OCI-LY3 (cell line): ENCODE measurements at regions not wholly inside any gene's neighbourhood (a gene's known extent, or its start where the extent isn't known, plus 50 kb on each side); places are given as distances from the start of the nearest gene placed in this dataset.
"Not testable (repeated sequence)": the region's sequence is repeated elsewhere in the genome, so short reads cannot be mapped to it uniquely, and the experiment has no call there.

ENCODE experiments used
- H2AFZ ChIP-seq: fragments of 200-600, 300-600 bp; shearing (Covaris generic); 2 replicates; pipeline ENCODE4 v1.6.0; 2014; ENCODE audit warnings: antibody characterized with exemption, low read depth, low read length
- H3K27ac ChIP-seq: fragments of 200-600, 300-600 bp; sonication (generic); 2 replicates; pipeline ENCODE4 v1.5.1; 2014; ENCODE audit warnings: mild to moderate bottlenecking, low read length, moderate library complexity, mixed read lengths
- H3K27me3 ChIP-seq: fragments of 200-600, 300-600 bp; sonication (generic); 2 replicates; pipeline ENCODE4 v1.6.1; 2014; ENCODE audit warnings: low read depth, low read length, mixed read lengths
- H3K36me3 ChIP-seq: fragments of 200-600, 300-600 bp; sonication (generic); replicated peaks from 2 replicates; pipeline ENCODE3; 2014; ENCODE audit warnings: low read depth, low read length, mixed read lengths
- H3K4me1 ChIP-seq: fragments of 300-600, 200-600 bp; sonication (generic); 2 replicates; pipeline ENCODE4 v1.6.1; 2014; ENCODE audit warnings: low read length, mixed read lengths
- H3K4me2 ChIP-seq: fragments of 200-600, 300-600 bp; sonication (generic); 2 replicates; pipeline ENCODE4 v1.6.1; 2014; ENCODE audit warnings: low read length, mixed read lengths
- H3K4me3 ChIP-seq: fragments of 300-600, 200-600 bp; sonication (generic); 2 replicates; pipeline ENCODE4 v1.5.1; 2014; ENCODE audit warnings: antibody characterized with exemption, mild to moderate bottlenecking, low read length, moderate library complexity
- H3K79me2 ChIP-seq: fragments of 300-600, 200-600 bp; shearing (Covaris generic); 2 replicates; pipeline ENCODE4 v1.6.1; 2014; ENCODE audit warnings: mild to moderate bottlenecking, low read length, mixed read lengths
- H3K9ac ChIP-seq: fragments of 300-600, 200-600 bp; shearing (Covaris generic); 2 replicates; pipeline ENCODE4 v1.6.0; 2014; ENCODE audit warnings: mild to moderate bottlenecking, low read length, moderate library complexity
- H3K9me3 ChIP-seq: fragments of 200-600, 300-600 bp; shearing (Covaris generic); 2 replicates; pipeline ENCODE4 v1.6.1; 2014; ENCODE audit warnings: low read length, mixed read lengths; ENCODE audit not compliant: insufficient read depth
- H4K20me1 ChIP-seq: fragments of 200-600, 300-600 bp; sonication (generic); 2 replicates; pipeline ENCODE4 v1.6.1; 2016; ENCODE audit warnings: low read length, mixed read lengths; ENCODE audit not compliant: insufficient read depth
- EZH2phosphoT487 ChIP-seq: fragments of 200-600 bp; shearing (Covaris generic); IDR thresholded peaks from 2 replicates; pipeline ENCODE4 v1.6.1; 2018; ENCODE audit warnings: antibody characterized with exemption, mixed run types, low read depth
- TF ChIP-seq, protein P1 (sequence below): fragments of 200-600, 300-600 bp; sonication (generic); IDR thresholded peaks from 2 replicates; pipeline ENCODE4 v1.5.1; 2014; ENCODE audit warnings: antibody characterized with exemption, low read length, low read depth

DNA sequence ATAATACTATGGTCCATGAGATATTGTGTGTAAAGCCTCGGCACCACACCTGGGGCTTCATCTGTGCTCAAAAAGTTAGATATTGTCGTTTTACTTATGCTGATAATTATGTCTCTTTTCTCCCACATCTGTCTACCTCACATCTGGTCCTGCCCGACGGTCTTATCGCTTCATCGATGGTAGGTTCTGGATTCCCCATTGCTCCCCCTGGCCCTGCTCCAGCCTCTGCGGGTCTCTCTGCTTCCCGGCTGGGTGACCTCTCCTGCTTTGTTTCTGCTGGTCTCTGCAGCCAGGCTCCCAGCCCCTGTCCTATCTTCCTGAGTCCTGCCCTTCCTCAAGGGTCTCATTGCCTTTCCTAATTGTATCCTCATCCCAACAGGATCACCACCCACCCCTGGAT lies 294.2 kb downstream of the NDUFA10 start:
- Histone ChIP-seq H2AFZ (no peak overlapping the region), H4K20me1 (no peaks in the 10 kb centered on the region), H3K4me2 (no peak overlapping the region), H3K27ac (no peak overlapping the region), H3K9me3 (no peaks in the 10 kb centered on the region), H3K79me2 (no peaks in the 10 kb centered on the region), H3K27me3 (no peaks in the 10 kb centered on the region), H3K4me3 (no peak overlapping the region), H3K4me1 (no peaks in the 10 kb centered on the region), H3K9ac (no peak overlapping the region), H3K36me3 (no peaks in the 10 kb centered on the region)
- TF ChIP-seq EZH2phosphoT487, result no peak
- TF ChIP-seq, protein P1, sequence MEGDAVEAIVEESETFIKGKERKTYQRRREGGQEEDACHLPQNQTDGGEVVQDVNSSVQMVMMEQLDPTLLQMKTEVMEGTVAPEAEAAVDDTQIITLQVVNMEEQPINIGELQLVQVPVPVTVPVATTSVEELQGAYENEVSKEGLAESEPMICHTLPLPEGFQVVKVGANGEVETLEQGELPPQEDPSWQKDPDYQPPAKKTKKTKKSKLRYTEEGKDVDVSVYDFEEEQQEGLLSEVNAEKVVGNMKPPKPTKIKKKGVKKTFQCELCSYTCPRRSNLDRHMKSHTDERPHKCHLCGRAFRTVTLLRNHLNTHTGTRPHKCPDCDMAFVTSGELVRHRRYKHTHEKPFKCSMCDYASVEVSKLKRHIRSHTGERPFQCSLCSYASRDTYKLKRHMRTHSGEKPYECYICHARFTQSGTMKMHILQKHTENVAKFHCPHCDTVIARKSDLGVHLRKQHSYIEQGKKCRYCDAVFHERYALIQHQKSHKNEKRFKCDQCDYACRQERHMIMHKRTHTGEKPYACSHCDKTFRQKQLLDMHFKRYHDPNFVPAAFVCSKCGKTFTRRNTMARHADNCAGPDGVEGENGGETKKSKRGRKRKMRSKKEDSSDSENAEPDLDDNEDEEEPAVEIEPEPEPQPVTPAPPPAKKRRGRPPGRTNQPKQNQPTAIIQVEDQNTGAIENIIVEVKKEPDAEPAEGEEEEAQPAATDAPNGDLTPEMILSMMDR, result no peak

DNA sequence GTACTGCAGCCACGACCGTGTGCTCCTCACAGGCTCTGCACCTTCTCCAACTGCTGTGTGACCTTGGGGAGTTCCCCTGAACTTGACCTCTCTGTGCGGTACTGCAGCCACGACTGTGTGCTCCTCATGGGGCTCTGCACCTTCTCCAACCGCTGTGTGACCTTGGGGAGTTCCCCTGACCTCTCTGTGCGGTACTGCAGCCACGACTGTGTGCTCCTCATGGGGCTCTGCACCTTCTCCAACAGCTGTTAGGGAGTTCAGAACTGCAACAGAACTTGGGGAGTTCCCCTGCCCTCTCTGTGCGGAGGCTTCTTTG lies 294.6 kb downstream of the NDUFA10 start:
- not testable (repeated sequence) for H3K27ac ChIP-seq, H3K4me2 ChIP-seq, H2AFZ ChIP-seq, H3K27me3 ChIP-seq, H3K9me3 ChIP-seq, H4K20me1 ChIP-seq, H3K4me1 ChIP-seq, H3K4me3 ChIP-seq, H3K79me2 ChIP-seq, H3K36me3 ChIP-seq, H3K9ac ChIP-seq

DNA sequence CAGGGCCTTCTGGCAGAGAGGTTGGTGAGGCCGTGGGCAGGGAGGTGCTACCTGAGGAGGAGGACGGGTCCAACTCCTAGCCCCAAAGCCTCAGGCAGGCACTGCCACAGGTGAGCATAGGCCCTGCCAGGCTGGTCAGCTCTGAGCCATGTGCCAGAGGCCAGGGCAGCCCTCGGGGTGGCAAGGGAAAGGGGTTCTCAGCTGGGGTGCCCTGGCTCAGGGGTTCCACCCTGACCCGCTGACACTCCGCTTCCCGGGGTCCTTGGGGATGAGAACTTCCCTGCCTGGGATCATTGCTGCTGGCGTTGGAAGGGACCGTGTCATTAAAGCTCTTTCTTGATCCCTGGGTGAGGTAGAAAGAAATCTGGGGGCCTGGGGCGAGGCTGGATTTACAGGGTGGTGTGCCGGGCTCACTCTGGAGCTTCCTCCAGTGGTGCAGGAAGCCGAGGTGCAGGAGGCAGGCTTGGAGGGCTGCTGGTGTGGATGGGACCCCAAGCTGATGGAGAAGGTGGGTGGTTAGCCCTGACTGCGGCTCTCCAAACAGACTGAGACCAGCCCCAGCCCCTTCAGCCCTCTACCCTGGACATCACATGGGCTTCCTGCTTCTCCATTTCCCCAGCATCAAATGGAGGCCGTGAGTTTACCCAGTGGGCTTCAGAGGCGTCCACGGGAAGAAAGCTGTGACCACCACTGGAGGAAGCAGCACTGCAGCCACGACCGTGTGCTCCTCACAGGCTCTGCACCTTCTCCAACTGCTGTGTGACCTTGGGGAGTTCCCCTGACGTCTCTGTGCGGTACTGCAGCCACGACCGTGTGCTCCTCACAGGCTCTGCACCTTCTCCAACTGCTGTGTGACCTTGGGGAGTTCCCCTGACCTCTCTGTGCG lies 295.2 kb downstream of the NDUFA10 start:
- Histone ChIP-seq H3K79me2 (no peaks in the 10 kb centered on the region), H3K27ac (no peak overlapping the region), H2AFZ (no peak overlapping the region), H3K36me3 (no peaks in the 10 kb centered on the region), H3K27me3 (no peaks in the 10 kb centered on the region), H3K9me3 (no peaks in the 10 kb centered on the region), H4K20me1 (no peaks in the 10 kb centered on the region), H3K4me1 (no peaks in the 10 kb centered on the region), H3K4me3 (no peak overlapping the region), H3K4me2 (no peak overlapping the region), H3K9ac (no peak overlapping the region)
- TF ChIP-seq, protein P1, result no peak
- TF ChIP-seq EZH2phosphoT487, result no peak

DNA sequence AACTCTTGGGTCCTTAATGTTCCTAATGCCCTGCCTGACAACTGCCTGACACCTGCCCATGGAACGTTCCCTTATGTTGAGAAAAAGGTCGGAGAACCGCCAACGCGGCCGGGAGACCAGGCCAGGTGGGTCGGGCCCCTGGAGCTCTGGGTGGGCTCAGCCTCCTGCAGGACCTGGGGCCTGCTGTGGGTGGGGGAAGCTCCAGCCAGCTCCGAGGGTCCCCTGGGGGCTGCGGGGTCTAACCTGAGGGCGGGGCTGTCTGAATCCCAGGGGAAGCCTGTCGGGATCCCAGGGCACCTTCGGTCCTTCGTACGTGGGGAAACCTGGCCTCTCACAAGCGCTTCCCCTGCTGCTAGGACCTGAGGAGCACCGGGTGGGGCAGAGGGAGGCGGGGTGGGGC lies 296.0 kb downstream of the NDUFA10 start:
- Histone ChIP-seq H3K4me1 (no peaks in the 10 kb centered on the region), H3K27me3 (no peaks in the 10 kb centered on the region), H3K27ac (no peak overlapping the region), H3K79me2 (no peaks in the 10 kb centered on the region), H3K4me2 (no peak overlapping the region), H2AFZ (no peak overlapping the region), H3K4me3 (no peak overlapping the region), H3K36me3 (no peaks in the 10 kb centered on the region), H4K20me1 (no peaks in the 10 kb centered on the region), H3K9ac (no peak overlapping the region), H3K9me3 (no peaks in the 10 kb centered on the region)
- TF ChIP-seq EZH2phosphoT487, result no peak
- TF ChIP-seq, protein P1, result no peak
